Caco-2 (cell line): ENCODE measurements at regions not wholly inside any gene's neighbourhood (a gene's known extent, or its start where the extent isn't known, plus 50 kb on each side); places are given as distances from the start of the nearest gene placed in this dataset.

ENCODE experiments used
- BruUV-seq: library from RNA; stranded (reverse); fragments of 400-500 nt; replicated peaks from 2 replicates; lab custom pipeline; 2021; lab: Mats Ljungman, UMichigan
- CTCF ChIA-PET: fragments of 300-600 bp; sonication (Branson Sonifier 250); formaldehyde crosslinking; loops from one replicate; lab custom pipeline; 2022; ENCODE audit warnings: antibody characterized with exemption; lab: Charles Lee
- POLR2A ChIA-PET: fragments of 300-600 bp; sonication (Branson Sonifier 250); formaldehyde crosslinking; loops from one replicate; lab custom pipeline; 2022; ENCODE audit warnings: antibody characterized with exemption; lab: Charles Lee
- DNase-seq, 2 experiments: peaks; one replicate each; pipeline versions ENCODE4 v3.0.0 to v3.0.0-alpha.2; 2020 to 2022
- H3K27me3 ChIP-seq: replicated peaks from 2 replicates; pipeline ENCODE4 v1.6.0; 2011; ENCODE audit warnings: low read length; ENCODE audit not compliant: control insufficient read depth, insufficient read depth
- H3K36me3 ChIP-seq: 2 replicates; pipeline ENCODE4 v1.5.1; 2011; ENCODE audit warnings: low read length; ENCODE audit not compliant: control insufficient read depth, insufficient read depth
- H3K4me1 ChIP-seq: fragments of 250-450 bp; sonication (Bioruptor Pico); 2 replicates; pipeline ENCODE4 v1.5.1; 2020; ENCODE audit warnings: mild to moderate bottlenecking
- H3K4me3 ChIP-seq: 2 replicates; pipeline ENCODE4 v1.5.1; 2011; ENCODE audit warnings: low read depth, mild to moderate bottlenecking, control low read depth, low read length
- H3K9me3 ChIP-seq: fragments of 250-450 bp; sonication (Bioruptor Pico); 2 replicates; pipeline ENCODE4 v1.5.1; 2020; ENCODE audit warnings: mild to moderate bottlenecking, moderate library complexity
- H3K27ac Mint-ChIP-seq: one replicate; pipeline ENCODE4 v1.8.0; 2022; ENCODE audit warnings: mixed read lengths; ENCODE audit not compliant: unreplicated experiment
- H3K27me3 Mint-ChIP-seq: one replicate; pipeline ENCODE4 v1.8.0; 2022; ENCODE audit warnings: mixed read lengths; ENCODE audit not compliant: insufficient read depth, unreplicated experiment
- H3K36me3 Mint-ChIP-seq: one replicate; pipeline ENCODE4 v1.8.0; 2022; ENCODE audit warnings: mild to moderate bottlenecking, mixed read lengths; ENCODE audit not compliant: insufficient read depth, unreplicated experiment
- H3K4me1 Mint-ChIP-seq: one replicate; pipeline ENCODE4 v1.8.0; 2022; ENCODE audit warnings: low read depth, mixed read lengths; ENCODE audit not compliant: unreplicated experiment
- H3K4me3 Mint-ChIP-seq: one replicate; pipeline ENCODE4 v1.8.0; 2022; ENCODE audit warnings: mild to moderate bottlenecking, moderate library complexity, mixed read lengths; ENCODE audit not compliant: unreplicated experiment
- H3K9me3 Mint-ChIP-seq: one replicate; pipeline ENCODE4 v1.8.0; 2022; ENCODE audit warnings: mixed read lengths; ENCODE audit not compliant: unreplicated experiment
- intact Hi-C: fragments of 100-400 bp; cut with micrococcal nuclease; formaldehyde crosslinking; loops from one replicate; pipeline ENCODE4 v1.10.0; 2022; ENCODE audit not compliant: unreplicated experiment
- TF ChIP-seq, protein P1 (sequence below), 2 experiments: fragments of 200-600 bp in 1 of 2; IDR thresholded peaks; 1 replicate in 1 of 2; 2 replicates in 1 of 2; pipeline versions ENCODE4 v1.5.1 to v1.8.0; 2011 to 2022; ENCODE audit warnings: antibody characterized with exemption in 1 of 2, control low read depth in 1 of 2, inconsistent platforms in 1 of 2, low read depth in 1 of 2, low read length in 1 of 2, mild to moderate bottlenecking in 1 of 2, moderate library complexity in 1 of 2; ENCODE audit not compliant: insufficient read depth in 1 of 2, severe bottlenecking in 1 of 2, unreplicated experiment in 1 of 2

DNA sequence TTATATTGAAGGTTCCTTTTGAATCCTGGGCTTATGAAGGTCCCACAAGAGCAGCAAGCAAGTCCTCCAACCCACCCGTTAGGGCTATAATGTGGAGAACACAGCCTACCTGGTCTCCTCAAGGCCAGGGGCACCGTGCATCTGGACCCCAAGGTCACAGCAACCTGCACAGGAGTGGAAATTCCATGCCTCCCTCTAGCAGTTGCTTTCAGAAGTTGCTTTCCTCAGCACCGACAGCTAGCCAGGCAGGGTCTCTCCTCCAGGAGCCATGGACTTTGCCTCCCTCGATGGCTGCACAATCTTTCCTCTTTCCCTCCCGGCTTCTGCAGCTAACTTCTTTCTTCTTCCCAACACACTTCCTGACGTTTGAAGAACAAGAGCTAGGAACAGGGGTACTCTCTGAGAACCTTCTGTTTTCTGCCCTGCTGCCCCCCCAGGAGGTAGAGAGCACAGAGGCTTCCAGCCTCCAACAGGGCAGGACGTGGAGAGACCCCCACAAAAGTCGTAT, 149.8 kb downstream of the PTPN20 start:
- no peaks in the 10 kb centered on the region for H3K4me1 Mint-ChIP-seq
- H3K9me3 Mint-ChIP-seq, result no peaks in the 10 kb centered on the region
- intact Hi-C loops, result no loop called here
- peaks cover 60% of the 10 kb centered on the region for H3K27me3 Mint-ChIP-seq
- no peaks in the 10 kb centered on the region for H3K36me3 Mint-ChIP-seq
- H3K4me3 Mint-ChIP-seq, result no peak overlapping the region
- CTCF ChIA-PET, result no interaction called here
- no peaks in the 10 kb centered on the region for H3K4me1 ChIP-seq
- BruUV-seq, result no TSS peak
- no peak for DNase-seq
- H3K27ac Mint-ChIP-seq, result no peak overlapping the region
- H3K27me3 ChIP-seq, result peaks cover 9% of the 10 kb centered on the region
- POLR2A ChIA-PET, result no interaction called here
- H3K9me3 ChIP-seq, result no peaks in the 10 kb centered on the region
- no peak overlapping the region for H3K4me3 ChIP-seq
- TF ChIP-seq, protein P1, sequence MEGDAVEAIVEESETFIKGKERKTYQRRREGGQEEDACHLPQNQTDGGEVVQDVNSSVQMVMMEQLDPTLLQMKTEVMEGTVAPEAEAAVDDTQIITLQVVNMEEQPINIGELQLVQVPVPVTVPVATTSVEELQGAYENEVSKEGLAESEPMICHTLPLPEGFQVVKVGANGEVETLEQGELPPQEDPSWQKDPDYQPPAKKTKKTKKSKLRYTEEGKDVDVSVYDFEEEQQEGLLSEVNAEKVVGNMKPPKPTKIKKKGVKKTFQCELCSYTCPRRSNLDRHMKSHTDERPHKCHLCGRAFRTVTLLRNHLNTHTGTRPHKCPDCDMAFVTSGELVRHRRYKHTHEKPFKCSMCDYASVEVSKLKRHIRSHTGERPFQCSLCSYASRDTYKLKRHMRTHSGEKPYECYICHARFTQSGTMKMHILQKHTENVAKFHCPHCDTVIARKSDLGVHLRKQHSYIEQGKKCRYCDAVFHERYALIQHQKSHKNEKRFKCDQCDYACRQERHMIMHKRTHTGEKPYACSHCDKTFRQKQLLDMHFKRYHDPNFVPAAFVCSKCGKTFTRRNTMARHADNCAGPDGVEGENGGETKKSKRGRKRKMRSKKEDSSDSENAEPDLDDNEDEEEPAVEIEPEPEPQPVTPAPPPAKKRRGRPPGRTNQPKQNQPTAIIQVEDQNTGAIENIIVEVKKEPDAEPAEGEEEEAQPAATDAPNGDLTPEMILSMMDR (IDR thresholded peaks at IDR 0.05; ENCODE audit: insufficient read depth in 1 of 2, low read depth in 1 of 2, low read length in 1 of 2, severe bottlenecking in 1 of 2, unreplicated experiment in 1 of 2), result no peak
- no peaks in the 10 kb centered on the region for H3K36me3 ChIP-seq

DNA sequence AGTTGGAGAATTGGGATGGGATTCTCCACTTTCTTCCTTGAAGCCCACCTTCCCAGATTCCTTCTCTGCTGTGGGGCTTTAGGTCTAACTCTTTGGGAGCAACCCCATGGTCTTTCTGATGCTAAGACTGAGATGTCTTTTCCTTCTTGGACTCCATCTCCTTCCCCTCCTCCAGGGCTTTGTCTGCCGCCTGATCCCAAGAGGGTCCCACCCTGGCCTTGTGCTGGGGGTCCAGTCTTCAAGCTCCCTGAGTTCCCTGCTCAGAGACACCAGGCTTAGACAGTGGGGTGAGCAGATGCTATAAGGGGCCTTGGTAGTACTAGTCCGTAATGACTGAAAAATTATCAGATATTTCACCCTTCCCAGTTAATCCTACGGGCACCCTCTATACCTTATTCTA, 150.5 kb downstream of the PTPN20 start:
- DNase-seq, result no peak
- TF ChIP-seq, protein P1 (IDR thresholded peaks at IDR 0.05; ENCODE audit: insufficient read depth in 1 of 2, low read depth in 1 of 2, low read length in 1 of 2, severe bottlenecking in 1 of 2, unreplicated experiment in 1 of 2), result no peak
- intact Hi-C loops, result no loop called here
- Mint-ChIP-seq H3K9me3 (no peaks in the 10 kb centered on the region), H3K27ac (no peak overlapping the region), H3K4me1 (no peaks in the 10 kb centered on the region), H3K4me3 (no peak overlapping the region), H3K27me3 (peaks cover 56% of the 10 kb centered on the region), H3K36me3 (no peaks in the 10 kb centered on the region)
- Histone ChIP-seq H3K9me3 (no peaks in the 10 kb centered on the region), H3K27me3 (peaks cover 7% of the 10 kb centered on the region), H3K4me3 (no peak overlapping the region), H3K36me3 (no peaks in the 10 kb centered on the region), H3K4me1 (no peaks in the 10 kb centered on the region)
- no TSS peak for BruUV-seq
- POLR2A ChIA-PET, result no interaction called here
- CTCF ChIA-PET, result no interaction called here

DNA sequence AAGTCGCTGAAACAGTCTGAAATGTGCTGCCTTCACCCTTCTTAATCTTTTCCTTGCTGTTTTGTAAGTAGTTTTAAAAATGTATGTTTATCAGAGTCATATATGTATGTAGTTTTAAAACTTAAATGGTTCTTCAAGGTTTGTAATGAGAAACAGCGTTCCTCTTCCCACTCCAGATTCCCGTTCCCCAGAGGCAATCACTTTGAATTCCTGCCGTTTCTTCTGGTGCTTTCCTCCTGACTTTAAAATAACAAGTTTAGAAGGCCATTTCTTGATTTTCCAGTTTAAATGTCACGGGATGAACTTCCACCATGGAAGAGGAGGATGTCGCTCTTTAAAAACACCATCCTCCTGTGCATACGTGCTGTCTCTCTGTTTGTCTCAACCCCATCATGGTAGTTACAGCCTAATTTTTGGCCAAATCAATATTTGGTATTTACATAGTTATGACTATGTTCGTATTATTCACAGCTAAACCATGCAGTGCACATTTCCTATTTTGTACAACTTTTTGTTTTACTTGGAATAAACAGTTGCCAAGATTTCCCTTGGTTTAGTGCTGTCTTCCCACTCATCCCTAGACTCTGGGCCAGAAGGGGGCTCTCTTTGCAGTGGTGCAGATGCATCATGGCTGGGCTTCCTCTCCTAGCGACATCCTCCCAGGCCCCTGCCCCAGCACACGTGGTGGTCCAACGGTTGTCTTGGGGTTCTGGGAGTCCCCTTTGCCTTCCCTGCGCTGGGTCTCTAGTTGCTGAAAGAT, 151.4 kb downstream of the PTPN20 start:
- peaks cover 57% of the 10 kb centered on the region for H3K27me3 Mint-ChIP-seq
- TF ChIP-seq, protein P1 (IDR thresholded peaks at IDR 0.05; ENCODE audit: insufficient read depth in 1 of 2, low read depth in 1 of 2, low read length in 1 of 2, severe bottlenecking in 1 of 2, unreplicated experiment in 1 of 2), result peak in 1 of 2 experiments; percentile 59

More for the DNA sequence above, 151.4 kb downstream of the PTPN20 start:
- no peak overlapping the region for H3K27ac Mint-ChIP-seq
- peak in 1 of 2 experiments; percentile 26 for DNase-seq
- no peak overlapping the region for H3K4me3 Mint-ChIP-seq
- no peaks in the 10 kb centered on the region for H3K36me3 Mint-ChIP-seq
- no peaks in the 10 kb centered on the region for H3K4me1 Mint-ChIP-seq
- no peaks in the 10 kb centered on the region for H3K9me3 Mint-ChIP-seq
- H3K4me3 ChIP-seq, result no peak overlapping the region
- BruUV-seq, result no TSS peak
- POLR2A ChIA-PET, result no interaction called here
- no peaks in the 10 kb centered on the region for H3K4me1 ChIP-seq
- CTCF ChIA-PET, result interaction anchor here (1.4 kb wide), 1 partner anchor 249 kb away, joined by 4 read pairs; no protein-coding TSS in a partner anchor
- intact Hi-C loops, result no loop called here
- peaks cover 7% of the 10 kb centered on the region for H3K27me3 ChIP-seq
- no peaks in the 10 kb centered on the region for H3K36me3 ChIP-seq
- no peaks in the 10 kb centered on the region for H3K9me3 ChIP-seq
